NK-92 treated with Interleukin-12 subunit alpha and Interleukin-12 subunit beta, amount 100 ng/mL, for 24 hours (cell line): ENCODE measurements at regions not wholly inside any gene's neighbourhood (a gene's known extent, or its start where the extent isn't known, plus 50 kb on each side); places are given as distances from the start of the nearest gene placed in this dataset.

ENCODE experiments used
- DNase-seq: peaks from one replicate; lab custom pipeline; 2025; lab: John Stamatoyannopoulos, UW

DNA sequence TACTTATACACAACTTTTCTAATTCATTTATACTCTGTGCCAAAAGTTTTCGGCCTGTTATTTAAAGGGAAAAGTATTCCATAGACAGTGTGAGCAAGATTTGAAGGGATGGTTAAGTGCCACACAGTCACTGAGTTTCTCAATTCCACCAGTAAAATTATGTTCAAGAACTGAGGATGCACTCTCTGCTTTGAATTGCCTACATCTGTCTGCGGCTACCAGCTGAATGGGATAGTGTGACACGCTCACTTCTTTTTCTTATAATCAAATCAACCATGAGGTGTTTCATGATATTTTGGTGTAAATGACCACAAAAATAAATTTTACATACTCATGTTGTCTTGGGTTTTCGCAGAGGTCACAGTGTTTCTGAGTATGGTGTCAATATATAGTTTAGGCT lies 218.4 kb upstream of the TMEM161B start:
- no peak for DNase-seq

GRCh38 chr5:88486431-88486830 lies 217.8 kb upstream of the TMEM161B start:
- no peak for DNase-seq

DNA sequence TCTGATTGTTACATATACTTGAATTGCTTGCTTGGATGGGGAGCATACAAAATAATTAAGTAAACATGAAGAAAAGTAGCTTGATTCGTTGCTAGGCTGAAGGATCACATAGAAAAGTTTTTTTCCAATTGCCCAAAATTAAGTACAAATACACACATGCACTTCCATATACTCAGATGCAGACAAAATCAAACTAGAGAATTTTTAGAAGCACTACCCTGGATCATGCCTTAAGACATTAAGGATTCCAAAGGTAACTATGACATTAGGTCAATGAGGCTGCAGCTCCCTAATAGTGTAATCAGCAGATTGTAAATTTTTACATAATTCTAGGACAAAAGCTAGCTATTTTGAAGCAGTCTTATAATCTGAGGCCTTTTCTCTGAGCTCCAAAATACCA lies 216.9 kb upstream of the TMEM161B start:
- DNase-seq = no peak

- DNase-seq = no peak
Observed at GRCh38 chr5:88483964-88484672, 215.5 kb upstream of the TMEM161B start.

DNA sequence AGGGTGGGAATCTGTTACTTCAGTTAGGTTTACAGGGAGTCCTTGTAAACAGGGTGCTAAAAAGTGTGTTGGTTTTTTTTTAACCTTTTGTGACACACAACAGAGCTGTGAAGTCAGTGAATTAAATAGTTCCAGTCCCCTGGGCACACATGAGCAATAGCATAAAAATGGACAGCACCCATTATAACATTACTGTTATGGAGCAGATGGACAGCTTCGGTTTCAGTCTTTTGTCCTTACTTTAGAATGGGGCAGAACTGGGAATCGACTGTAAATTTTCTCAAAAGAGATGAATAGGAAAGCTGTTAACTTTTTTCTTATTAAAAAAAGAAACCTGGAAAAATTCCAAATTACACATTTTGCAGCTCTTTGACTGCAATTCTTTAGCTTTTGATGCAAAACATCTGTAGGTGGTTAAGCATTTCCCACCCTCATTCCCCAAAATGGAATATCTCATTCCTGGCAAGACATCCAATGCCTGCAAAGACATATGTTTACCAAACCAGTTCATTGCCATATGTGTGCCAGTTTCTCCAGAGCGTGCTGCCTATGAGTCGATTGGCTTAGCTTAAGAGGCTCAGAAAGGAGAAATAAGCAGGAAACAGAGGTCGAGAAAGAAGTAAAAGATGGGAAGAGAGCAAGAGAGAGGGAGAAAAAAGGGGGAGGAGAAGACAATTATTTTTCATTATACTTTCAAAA lies 212.3 kb upstream of the TMEM161B start:
- DNase-seq = no peak

DNA sequence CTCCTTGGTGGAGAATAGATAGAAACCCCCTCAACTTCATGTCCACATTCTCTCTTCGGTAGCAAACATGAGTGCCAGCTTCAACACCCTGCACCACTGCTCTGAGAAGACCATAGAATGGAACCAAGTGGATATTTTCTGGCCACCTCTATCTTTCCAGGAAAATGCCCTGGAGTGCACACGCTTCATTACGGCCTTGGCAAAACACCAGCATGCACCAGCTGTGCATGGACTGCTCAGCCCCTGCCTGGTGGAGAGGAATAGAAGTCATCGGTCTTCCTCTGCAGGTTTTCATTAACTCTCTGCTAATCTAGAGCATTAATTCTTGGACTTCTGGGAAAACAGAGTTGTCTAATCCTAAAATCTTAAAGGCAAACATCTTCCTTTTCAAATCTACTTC lies 211.6 kb upstream of the TMEM161B start:
- DNase-seq = no peak

GRCh38 chr5:88474574-88474973 lies 205.9 kb upstream of the TMEM161B start:
- no peak for DNase-seq

GRCh38 chr5:88470745-88471144 lies 202.1 kb upstream of the TMEM161B start:
- no peak for DNase-seq

DNA sequence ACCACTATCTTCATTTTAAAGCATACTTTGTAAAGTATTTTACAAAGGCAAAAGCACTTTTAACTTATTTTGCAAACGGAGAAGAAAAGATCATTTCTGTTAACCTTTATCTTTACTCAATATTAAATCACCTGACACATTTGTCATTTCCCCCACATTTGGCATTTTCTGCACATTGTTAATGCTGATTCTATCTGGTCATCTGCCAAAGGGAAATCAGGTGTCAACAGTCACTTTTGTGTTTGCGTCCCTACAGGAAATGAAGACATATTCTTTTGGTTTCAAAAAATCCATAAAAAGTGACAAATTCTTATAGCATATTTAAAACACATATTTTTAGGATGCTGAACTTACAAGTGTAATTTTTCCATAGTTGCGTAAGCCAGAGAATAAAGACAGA lies 191.3 kb upstream of the TMEM161B start:
- no peak for DNase-seq

DNA sequence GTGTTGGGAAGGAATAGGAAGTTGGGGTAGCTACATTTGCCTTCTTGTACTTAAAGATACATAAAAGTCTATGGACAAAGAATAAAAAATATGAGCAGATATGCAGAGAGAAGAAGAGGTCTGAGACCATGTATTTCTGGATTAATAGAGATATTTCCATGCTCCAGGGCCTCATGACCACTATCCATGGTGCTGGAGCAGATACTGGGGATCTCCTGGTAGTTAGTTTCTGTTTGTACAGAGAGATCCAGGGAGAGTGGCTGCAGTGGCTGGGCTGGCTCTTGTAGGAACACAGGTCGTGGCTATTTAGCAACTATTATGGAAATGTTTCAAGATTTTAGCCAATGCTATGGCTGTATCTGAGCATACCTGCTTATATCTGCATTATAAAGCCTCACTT lies 184.2 kb upstream of the TMEM161B start:
- DNase-seq = no peak

- DNase-seq = no peak
Observed at GRCh38 chr5:88450239-88450638, 181.6 kb upstream of the TMEM161B start.

- no peak for DNase-seq
Observed at GRCh38 chr5:88438006-88438405, 169.4 kb upstream of the TMEM161B start.

DNA sequence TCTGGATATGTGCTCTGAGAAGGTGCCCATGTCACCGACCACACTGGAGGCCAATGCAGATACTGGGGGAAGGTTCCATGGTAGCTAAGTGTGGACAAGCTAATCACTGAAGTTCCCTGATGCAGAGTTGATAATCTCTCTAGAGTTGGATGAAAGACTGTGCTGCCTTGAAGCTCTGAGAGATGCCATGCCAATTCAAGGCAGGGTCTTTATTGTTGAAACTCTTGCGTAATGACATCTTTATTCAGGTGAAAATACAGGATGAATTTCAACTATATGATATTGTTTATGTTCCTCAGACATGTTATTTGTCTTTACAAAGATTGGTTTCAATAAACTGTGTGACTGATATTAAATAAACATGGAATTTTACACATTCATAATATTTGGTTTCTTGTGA lies 167.6 kb upstream of the TMEM161B start:
- no peak for DNase-seq

DNA sequence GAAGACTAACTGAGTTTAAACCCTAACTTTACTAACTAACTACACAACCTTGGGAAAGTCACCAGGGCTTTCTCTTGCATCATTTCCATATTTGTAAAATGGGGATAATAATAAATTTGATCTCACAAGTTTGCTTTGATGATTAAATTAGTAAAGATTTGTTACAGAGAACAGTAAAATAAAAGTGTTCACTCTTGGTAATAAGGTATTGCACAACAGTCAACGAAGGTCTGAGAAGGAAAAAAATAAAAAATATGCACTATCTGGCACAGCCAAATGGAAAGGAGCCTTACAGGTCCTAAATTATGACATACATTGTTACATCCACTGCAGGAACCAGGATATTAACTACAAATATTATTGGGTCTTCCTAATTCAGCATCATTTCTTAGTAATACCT lies 160.0 kb upstream of the TMEM161B start:
- DNase-seq = no peak

GRCh38 chr5:88426441-88426840 lies 157.8 kb upstream of the TMEM161B start:
- DNase-seq = no peak

DNA sequence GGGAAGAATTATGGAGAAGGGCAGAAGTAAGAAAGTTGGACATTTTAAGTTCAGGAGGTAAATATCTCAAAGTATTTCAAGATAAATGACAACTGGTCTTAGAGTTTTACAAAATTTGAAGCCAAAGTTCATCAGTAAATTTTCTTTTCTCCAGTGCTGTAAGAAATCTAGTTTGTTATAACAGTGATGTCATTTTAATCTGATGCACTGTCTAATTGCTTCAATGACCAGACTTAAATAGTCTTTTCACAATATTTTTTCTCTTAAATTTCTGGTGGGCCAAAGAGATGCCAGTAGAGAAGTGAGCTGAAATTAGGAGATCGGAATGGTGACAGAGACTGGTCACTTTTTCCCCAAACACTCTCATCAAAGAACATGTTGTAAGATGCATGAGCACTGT lies 156.5 kb upstream of the TMEM161B start:
- DNase-seq = no peak

DNA sequence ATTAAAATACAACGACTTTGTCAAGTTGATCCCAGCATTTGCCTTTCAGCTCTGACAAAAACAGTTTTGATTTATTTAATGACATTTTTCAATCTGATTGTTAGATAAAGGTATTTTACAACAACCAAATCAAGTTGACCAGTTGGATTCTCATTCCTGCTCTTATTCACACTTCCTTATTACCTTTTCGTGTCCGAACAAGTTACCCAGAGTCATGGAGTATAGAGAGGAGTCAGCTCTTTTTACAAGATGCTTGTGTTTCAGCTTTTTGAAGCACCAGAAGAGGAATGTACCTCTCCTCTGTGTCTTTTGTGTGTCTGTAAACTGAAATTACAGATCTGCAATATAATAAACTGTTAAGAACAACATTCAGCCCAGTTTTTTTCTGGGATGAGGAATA lies 151.3 kb upstream of the TMEM161B start:
- no peak for DNase-seq

DNA sequence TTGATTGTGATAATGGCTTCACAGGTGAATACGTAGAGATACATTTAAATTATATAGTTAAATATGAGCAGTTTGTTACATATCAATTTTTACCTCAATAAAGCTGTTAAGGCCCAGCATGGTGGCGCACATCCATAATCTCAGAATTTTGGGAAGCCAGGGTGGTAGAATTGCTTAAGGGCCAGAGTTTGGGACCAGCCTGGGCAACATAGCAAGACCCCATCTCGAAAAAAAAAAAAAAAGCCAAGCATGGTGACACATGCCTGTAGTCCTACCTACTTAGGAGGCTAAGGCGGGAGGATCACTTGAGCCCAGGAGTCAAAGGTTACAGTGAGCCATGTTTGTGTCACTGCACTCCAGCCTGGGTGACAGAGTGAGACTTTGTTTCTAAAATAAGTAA lies 138.7 kb upstream of the TMEM161B start:
- no peak for DNase-seq

- DNase-seq = no peak
Observed at GRCh38 chr5:88405783-88406182, 137.1 kb upstream of the TMEM161B start.

DNA sequence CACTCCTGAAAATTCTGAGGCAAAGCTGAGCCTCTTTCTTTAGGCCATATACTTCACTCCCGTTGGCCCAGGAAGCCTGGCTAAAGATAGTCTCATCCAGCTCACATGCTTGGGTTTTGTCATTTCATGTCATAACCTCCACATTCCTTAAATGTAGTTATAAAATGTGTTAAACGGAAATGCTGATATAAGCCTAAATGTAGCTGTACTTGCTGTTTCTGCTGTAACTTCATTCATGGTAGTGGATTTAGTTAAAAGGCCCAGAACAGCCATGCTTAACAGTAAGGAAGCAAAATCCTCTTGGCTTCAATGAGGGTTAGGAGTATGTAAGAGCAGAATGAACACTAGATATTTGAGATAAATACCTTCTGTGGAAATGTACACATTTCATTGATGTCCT lies 135.8 kb upstream of the TMEM161B start:
- DNase-seq = no peak

DNA sequence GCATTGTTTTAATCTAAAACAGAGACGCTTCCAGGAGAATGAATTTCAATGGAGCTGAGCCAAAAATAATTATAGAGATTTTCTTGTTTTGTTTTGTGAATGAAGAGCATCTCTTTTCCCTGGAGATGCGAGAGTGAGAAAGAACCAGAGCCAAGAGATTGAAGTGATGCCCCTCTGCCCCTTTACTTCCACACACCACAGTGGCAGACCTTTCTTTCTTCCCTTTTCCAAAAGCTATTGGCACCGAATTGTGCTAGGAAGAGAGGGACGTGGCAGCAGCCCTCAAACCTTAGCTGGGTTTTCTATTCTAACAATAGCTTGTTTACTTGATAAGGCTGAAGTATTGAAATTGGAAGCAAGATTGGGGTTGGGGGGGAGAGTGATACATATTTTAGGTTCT lies 133.0 kb upstream of the TMEM161B start:
- DNase-seq = no peak

DNA sequence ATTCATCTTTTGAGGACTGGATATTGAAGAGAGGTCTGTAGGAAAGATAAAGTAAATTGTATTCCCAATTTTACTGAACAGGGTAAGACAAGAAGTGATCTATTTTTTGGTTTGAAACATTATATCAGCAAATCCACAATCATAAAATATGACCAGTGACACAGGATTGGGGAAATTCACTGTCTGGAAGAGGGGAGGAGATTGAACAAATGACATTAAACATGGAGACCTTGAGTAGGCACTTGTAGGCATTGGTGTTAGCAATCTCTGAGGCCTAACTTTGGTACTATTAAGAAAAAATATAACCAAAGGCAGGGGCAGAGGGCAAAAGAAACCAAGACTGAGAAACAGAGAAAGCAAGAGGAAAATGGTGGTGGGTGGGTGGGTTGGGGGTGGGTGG lies 132.6 kb upstream of the TMEM161B start:
- no peak for DNase-seq

DNA sequence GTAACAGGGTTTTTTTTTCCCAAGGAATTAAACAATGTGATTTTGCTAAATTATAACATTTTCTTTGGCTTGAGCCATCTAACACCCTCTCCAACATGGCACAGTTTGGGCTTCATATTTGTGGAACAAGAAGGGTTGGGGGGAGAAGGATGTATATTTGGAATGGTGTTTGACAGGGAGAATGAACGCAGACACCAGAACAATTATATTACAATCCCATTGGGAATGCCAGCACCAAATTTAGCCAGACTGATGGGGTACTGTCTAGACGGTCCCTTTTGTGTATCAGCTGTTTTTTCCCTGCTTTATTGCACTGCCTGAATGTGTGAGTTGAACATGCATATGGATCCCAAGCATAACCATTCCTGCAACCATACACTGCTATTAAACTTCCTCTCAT lies 130.9 kb upstream of the TMEM161B start:
- DNase-seq = no peak

- DNase-seq = no peak
Observed at GRCh38 chr5:88398316-88398715, 129.7 kb upstream of the TMEM161B start.
